OCI-LY3 (cell line): ENCODE measurements at regions not wholly inside any gene's neighbourhood (a gene's known extent, or its start where the extent isn't known, plus 50 kb on each side); places are given as distances from the start of the nearest gene placed in this dataset.

Experiments
- CTCF ChIP-seq: fragments of 200-600, 300-600 bp; sonication (generic); IDR thresholded peaks from 2 replicates; pipeline ENCODE4 v1.5.1; 2014; ENCODE audit warnings: antibody characterized with exemption, low read length, low read depth
- EZH2phosphoT487 ChIP-seq: fragments of 200-600 bp; shearing (Covaris generic); IDR thresholded peaks from 2 replicates; pipeline ENCODE4 v1.6.1; 2018; ENCODE audit warnings: antibody characterized with exemption, mixed run types, low read depth

GRCh38 chr4:187108845-187109244 lies 385.2 kb upstream of the FAT1 start:
- TF ChIP-seq EZH2phosphoT487 (no peak), CTCF (no peak)
